ENCODE measurements at regions not wholly inside any gene's neighbourhood (a gene's known extent, or its start where the extent isn't known, plus 50 kb on each side); places are given as distances from the start of the nearest gene placed in this dataset.

DNA sequence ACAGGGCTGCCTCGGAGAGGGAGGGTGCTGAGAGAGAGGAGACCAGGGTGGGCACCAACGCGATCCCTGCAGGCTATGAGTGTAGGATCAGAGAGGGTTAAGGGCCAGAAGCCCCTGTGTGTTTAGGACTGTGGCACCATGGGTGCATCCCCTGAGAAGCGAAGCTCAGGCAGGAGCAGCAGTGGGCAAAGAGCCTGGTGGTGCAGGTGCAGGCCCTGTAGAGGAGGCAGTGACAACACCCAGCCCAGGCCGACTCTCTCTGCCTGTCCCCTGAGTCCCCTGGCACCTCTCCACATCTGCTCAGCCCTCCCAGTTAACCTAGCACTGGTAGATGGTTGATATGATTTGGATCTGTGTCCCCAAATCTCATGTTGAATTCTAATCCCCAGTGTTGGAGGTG, 139.8 kb downstream of the RNF152 start:
- TF ChIP-seq, protein P1, sequence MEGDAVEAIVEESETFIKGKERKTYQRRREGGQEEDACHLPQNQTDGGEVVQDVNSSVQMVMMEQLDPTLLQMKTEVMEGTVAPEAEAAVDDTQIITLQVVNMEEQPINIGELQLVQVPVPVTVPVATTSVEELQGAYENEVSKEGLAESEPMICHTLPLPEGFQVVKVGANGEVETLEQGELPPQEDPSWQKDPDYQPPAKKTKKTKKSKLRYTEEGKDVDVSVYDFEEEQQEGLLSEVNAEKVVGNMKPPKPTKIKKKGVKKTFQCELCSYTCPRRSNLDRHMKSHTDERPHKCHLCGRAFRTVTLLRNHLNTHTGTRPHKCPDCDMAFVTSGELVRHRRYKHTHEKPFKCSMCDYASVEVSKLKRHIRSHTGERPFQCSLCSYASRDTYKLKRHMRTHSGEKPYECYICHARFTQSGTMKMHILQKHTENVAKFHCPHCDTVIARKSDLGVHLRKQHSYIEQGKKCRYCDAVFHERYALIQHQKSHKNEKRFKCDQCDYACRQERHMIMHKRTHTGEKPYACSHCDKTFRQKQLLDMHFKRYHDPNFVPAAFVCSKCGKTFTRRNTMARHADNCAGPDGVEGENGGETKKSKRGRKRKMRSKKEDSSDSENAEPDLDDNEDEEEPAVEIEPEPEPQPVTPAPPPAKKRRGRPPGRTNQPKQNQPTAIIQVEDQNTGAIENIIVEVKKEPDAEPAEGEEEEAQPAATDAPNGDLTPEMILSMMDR (IDR thresholded peaks at IDR 0.05) = no peak
- no peak for TF ChIP-seq POLR2A (IDR thresholded peaks at IDR 0.05)
